ENCODE measurements at regions not wholly inside any gene's neighbourhood (a gene's known extent, or its start where the extent isn't known, plus 50 kb on each side); places are given as distances from the start of the nearest gene placed in this dataset.

DNA sequence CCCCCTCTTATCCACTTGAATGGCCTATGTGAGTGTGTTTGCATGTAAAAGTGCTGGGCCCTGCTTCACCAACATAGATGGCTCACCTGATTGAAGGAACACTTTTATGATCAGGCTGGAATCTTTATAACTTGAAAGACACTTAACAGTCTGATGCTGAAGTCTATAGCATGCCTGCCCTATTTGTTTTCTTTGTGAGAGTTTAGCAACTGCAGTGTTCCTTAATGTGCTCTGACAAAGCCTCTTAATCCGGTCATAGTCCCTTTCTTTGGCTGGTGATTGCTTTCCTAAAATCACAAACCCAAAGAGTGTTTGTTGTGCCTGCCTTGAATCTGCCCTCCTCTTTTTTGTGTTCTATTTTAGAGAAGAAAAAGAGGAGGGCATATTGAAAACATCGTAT, 1382.8 kb upstream of the CELF4 start:
- no peak overlapping the region for H3K4me3 ChIP-seq (ENCODE audit: low read depth, low read length)

DNA sequence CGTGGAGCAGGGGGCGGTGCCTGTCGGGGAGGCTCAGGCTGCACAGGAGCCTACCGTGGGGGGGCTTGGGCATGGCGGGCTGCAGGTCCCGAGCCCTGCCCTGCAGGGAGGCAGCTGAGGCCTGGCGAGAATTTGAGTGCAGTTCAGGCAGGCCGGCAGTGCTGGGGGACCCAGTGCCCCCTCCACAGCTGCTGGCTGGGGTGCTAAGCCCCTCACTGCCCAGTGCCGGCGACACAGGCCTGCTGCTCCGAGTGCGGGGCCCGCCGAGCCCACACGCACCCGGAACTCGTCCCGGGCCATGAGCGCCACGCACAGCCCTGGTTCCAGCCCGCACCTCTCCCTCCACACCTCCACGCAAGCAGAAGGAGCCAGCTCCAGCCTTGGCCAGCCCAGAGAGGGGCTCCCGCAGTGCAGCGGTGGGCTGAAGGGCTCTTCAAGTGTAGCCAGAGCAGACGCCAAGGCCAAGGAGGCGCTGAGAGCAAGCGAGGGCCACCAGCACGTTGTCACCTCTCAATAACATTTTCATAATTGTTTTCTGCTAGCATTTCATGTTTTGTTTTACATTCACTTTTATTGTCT, 1378.9 kb upstream of the CELF4 start:
- H3K4me3 ChIP-seq (ENCODE audit: low read depth, low read length) = no peak overlapping the region

DNA sequence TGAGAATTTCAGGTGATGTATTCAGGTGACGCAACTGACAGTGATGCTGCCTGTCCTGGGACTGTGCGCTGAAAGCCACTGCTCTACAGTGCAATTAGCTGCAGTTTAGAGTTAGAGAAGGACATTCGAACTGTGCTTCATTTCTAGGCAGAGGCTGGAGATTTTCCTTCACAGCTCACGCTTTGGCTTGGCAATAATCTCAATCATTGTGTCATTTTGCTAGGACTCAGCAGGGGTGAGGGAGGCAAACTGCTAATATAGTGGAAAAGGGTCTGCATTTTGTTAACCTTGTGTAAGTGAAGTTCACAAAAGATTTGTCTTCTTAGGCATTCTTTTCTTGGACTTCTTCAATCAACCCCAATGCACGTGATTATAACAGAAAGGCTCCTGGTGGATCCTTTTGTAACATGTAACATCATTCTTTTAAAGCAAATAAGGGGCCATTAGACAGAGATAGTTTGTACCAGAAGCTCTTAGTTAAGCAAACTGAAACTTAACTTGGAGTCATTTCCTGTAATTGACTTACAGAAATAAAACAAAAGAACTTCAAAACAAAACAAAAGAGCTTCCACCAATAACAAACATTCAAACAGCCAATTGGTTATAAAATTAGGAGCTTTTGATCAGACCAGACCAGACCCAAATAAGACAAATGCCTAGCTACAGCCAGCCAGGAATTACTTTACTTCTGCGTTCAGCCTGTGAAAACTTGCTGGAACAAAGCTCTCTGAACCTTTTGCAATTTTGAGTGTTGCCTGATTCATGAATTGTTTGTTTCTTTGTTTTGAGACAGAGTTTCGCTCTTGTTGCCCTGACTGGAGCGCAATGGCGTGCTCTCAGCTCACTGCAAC, 1376.3 kb upstream of the CELF4 start:
- no peak overlapping the region for H3K4me3 ChIP-seq (ENCODE audit: low read depth, low read length)

DNA sequence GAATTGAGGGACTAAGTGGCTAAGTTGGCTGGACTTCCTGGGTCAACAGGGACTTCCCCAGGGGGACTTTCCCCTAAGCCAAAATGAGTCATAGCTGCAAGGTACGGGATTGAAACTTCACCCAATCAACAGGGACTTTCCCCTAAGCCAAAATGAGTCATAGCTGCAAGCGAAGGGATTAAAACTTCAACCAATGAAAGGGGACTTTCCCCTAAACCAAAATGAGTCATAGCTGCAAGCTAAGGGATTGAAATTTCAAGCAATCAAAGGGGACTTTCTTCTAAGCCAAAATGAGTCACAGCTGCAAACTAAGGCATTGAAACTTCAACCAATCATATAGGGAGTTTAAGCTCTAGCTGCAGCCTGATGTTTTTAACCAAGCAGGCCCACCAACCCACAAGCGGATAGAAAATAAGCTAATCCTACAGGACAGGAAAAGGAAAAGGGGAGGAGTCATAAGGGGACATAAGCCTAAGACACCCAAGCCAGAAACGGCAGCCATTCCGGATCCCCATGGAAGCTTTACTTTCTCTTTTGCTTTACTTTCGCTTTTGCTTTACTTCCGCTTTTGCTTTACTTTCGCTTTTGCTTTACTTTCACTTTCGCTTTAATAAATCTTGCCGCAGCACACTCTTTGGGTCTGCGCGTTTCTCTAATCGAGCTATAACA, 1375.4 kb upstream of the CELF4 start:
- no peak overlapping the region for H3K4me3 ChIP-seq (ENCODE audit: low read depth, low read length)

DNA sequence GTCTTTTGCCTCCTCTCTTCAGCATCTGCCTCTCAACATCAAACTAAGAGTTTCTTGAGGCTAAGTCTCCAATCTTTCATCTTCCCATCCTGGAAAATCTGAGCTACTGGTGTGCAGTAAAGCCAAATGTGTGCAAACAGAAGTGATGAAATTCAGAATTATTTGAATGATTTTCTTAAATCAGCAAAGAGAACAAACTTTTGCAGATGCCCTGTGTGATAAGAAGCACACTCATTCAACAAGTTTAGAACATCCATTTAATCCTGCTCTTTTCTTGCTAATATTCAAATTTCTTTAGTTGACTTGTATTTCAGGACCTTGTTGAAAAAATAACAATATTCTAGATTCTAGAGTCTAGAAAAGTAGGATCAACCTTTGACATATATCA, 1374.9 kb upstream of the CELF4 start:
- H3K4me3 ChIP-seq (ENCODE audit: low read depth, low read length) = no peak overlapping the region

DNA sequence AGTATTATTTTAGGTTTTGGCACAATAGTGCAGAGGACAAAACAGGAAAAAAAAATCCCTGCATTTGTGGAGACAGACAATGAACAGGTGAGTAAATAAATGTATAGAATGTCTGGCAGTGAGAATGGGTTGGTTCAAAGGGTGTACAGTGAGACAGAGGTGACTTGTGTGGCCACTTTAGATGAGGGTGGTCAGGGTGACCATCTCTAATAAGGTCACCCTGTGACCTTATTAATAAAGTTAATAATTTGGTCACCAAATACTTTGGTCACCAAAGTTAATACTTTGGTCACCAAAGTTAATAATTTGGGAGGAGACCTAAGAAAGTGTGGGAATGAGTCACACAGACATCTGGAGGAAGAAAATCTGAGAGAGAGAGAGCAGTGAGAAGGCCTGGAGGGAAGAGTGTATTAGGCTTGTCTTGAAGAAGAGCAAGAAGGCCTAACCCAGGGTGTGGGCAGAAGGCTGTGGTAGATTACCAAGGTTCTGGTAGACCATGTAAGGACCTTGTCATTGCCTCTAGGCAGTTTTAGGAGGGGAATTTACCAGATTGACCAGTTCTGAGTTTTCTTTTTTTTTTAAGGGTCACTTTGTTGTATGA, 1368.4 kb upstream of the CELF4 start:
- H3K4me3 ChIP-seq (ENCODE audit: low read depth, low read length) = no peak overlapping the region

DNA sequence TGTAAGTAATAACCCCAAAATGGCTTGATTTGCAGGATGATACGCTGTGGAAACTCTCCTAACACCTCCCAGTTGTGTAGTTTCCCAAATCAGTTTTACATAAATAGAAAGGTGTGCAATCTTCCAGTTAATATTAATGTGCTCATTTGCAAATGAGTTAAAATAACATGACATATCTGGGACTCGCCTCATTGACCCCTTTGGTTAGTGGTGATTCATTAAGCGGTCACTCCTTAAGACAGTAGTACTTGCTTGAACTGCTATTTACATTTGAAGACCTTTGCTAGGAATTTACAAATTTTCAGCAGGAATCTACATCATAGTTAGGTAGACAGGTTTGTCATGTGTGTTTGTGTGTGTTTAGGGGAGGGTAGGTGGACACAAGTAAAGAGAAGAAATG, 1367.7 kb upstream of the CELF4 start:
- no peak overlapping the region for H3K4me3 ChIP-seq (ENCODE audit: low read depth, low read length)

DNA sequence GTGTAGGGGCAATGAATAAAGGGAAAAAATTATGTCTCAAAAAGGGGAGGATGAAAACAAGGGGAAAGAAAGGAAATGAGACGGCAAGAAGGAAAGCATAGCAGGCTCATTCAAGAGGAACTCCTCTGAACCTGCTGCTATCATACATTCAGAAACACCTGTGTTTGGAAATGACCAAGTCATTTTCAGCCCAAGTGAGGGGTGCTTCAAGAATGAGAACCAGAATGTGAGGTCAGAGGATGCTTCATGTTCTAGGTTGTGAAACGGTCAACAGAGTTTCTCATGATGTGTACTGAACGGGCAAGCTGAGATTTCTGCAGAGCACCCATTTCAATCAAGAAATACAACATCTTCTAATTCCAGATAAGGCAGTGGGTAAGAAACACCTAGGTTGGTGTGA, 1367.2 kb upstream of the CELF4 start:
- H3K4me3 ChIP-seq (ENCODE audit: low read depth, low read length) = no peak overlapping the region

DNA sequence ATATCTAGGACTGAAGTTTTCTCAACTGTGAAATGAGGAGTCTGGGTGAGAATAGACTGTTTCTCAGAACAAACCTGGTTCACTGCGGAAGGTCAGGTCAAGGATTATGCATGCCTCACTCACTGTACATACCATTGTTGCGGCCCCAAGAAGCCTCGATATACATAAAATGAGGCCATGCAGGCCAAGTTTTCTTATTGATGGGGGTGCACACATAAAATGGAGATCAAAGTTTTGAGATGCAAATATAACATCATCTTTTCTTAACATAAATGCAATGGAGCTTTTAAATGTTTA, 1366.1 kb upstream of the CELF4 start:
- H3K4me3 ChIP-seq (ENCODE audit: low read depth, low read length) = no peak overlapping the region

DNA sequence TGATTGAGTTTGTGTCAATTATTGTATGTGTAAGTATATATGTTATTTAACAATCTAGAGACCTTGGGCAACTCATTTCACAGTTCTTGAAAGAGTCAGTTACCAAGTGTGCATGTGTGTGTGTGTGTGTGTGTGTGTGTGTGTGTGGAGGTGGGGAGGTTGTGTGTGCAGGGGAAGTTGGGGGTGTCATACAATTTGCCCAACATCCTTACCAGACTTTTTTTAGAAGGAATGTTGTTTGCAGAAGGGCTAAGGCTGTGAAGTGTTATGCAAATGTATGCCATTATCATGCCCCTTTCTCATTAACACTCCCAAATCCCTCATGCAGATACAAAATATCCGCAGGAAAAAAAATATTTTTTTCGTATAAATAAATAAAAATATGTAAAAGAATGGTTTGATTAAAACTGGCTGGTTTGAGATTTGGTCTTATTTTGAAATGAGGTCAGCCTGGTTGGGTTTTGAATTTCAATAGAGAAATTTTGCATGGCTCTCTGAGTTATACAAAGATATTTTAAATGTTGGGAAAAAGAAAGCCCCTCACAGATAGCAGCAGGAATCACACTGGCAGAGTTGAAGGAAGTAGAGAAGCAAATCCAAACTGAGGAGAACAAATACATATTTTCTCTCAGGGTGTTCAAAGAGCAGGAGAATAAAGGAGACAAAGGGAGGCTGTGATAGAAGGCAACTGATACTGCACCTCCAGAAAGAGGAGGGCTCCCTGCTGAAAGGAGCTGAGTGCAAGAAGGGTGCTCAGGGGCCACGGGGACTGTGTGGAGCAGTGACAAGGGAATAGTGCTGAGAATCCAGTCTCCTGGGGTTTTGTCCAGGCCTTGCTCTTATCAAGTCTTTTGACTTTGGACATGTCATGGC, 1365.5 kb upstream of the CELF4 start:
- no peak overlapping the region for H3K4me3 ChIP-seq (ENCODE audit: low read depth, low read length)

DNA sequence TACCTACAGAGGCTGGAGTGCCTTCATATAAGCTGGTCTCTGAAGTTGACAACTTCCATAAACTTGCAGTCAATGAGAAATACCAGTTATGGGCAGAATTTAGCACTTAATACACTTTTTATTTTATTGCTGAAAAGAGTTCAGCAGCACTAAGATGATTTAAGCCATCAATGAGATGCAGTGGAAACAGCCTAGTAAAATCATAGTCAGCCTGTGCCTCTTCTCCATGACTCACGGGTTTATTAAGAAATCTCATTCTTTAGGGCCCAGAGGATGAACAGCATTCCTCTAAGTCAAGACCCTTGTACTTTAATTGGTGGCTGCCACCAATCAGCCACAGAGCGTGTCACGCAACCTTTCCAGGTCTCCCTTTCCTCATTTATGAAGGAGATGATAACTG, 1357.9 kb upstream of the CELF4 start:
- no peak overlapping the region for H3K4me3 ChIP-seq (ENCODE audit: low read depth, low read length)

DNA sequence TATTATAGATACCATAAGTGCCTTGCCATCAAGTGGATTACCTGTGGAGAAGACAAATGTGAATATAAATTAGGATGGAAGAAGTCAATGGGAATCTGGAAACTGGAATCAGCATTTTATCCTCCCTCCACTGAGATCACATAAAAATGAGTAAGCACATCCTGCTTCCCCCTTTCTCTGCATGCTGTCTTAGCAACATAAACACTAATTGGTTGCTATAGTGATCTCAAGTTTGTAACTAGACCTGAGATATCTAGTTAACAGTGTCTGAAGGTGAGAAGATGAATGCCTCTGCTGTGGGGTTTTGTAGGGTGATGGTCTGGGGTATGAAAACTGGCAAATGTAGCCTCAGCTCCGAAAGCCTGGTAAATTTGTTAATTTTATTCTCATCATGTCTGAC, 1357.5 kb upstream of the CELF4 start:
- no peak overlapping the region for H3K4me3 ChIP-seq (ENCODE audit: low read depth, low read length)

DNA sequence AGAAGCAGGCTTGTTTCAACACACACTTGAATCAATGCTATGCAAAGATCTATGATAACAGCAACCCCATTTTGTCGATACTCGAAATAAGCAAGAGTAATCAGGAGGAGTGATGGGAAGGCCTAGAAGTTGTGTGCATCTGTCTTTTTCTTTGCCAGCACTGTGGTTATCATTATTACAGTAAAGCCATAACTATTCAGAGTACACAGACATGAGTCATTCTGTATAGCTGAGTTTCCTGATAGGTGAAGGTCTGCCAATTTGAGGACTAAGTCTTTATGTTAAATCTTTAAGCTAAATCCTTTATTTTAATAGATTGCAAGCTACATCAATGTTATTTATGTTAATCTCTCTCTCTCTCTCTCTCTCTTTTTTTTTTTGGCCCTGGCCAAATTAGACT, 1344.4 kb upstream of the CELF4 start:
- H3K4me3 ChIP-seq (ENCODE audit: low read depth, low read length) = no peak overlapping the region

DNA sequence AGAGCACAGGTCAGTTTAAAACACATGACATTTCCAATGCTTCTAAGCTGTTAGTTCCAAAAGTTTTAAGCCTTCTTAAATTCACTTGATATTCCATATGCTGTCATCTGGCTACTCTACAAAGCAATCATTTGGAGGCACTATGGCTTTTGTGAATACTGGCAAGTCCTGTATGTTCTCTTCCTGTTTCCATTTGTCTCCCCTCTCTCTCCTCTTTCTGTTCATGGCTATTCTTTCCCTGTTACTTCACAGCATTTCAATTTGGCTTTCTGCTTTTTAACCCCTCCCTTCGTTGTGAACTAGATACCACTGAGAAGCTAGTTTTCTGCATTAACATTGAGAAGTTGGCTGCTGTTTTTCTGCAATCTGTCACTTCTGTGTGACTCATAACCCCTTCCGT, 1337.2 kb upstream of the CELF4 start:
- H3K4me3 ChIP-seq (ENCODE audit: low read depth, low read length) = no peak overlapping the region

DNA sequence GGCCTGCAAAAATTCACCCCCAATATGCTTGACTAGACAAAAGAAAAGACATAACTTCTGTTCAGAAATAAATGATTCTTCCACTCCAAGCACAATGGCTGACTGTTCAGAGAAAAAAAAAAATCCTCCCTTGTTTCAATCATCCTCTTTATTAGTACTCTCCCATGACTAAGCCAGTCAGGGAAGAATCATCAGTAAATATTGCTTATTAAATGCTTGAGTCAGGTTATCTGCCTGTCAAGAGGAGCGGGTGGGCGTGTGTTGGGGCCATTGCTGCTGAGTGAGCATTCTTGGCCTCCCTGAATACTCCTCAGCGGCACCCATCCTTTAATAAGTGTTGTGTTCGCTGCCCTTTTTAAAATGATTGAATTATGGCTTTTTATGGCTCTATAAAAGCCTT, 1334.8 kb upstream of the CELF4 start:
- H3K4me3 ChIP-seq (ENCODE audit: low read depth, low read length) = no peak overlapping the region

DNA sequence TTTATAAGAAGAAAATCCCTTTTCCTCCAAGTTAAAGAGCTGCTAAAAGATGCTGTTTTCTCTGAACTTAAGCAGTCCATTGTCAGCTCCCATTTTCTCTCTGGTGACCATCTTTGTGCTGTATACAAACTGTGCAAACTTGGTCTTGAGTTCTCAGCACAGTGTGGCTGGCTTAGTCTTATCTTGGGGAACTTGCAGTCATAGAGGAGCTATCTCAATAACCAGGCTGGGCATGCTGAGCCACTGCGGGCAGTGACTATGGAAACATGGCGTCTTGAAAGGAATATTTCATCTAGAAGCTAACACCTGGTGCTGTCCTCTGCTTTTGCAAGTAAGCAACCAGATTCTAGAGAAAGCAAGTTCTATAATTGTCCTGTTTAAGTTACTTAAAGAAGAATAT, 1334.4 kb upstream of the CELF4 start:
- H3K4me3 ChIP-seq (ENCODE audit: low read depth, low read length) = no peak overlapping the region

DNA sequence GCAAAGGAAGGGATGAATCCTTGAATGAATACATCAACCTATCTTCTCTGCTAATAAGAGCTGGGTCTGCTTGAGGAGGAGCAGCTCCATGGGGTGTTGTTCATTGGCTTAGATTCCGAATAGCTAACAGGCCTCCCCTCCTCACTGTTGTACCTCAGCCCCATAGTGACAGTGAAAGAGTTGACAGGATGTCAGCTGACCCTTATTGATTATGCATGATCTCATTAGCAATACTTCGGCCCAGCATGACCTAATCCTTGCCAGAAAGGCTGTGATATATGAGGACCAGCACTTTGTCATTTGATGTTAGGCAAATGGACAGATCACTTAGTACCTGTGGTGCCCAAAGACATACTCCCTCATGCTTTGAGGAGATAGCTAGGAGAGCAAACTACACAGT, 1333.7 kb upstream of the CELF4 start:
- no peak overlapping the region for H3K4me3 ChIP-seq (ENCODE audit: low read depth, low read length)

DNA sequence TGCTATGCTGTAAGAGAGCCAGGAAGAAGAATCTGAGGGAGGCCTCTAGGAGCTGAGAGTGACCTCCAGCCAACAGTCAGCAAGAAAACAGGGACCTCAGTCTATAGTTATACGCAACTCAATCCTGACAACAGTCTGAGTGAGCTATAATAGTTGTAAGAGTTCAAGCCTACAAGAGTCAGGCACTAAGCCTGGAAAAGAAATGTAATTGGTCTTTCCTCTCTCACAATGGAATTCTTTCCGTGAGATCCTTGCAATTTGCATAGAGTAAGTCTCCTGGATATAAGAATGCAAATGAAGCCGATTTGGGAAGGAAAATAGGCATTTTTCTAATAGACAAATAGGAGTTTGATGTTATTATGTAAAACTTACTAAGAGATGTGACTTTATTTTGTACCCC, 1332.6 kb upstream of the CELF4 start:
- H3K4me3 ChIP-seq (ENCODE audit: low read depth, low read length) = no peak overlapping the region

DNA sequence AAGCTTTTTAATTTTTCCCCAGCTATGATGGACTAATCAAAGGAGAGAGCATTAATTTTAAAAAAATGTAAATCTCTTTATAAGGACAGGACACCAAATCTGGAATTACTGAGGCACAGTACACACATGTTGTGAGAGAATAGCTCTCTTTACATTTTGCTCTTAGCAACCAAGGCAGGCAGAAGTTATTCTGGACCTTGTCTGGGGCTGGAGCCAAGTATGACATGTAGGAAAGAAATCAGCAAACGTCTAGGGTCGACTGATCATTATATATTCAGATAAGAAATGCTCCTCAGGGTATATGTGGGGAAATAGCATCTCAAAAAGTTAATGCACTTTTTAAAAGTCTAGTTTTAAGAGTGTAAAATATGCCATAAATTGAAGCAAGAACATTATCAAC, 1330.0 kb upstream of the CELF4 start:
- no peak overlapping the region for H3K4me3 ChIP-seq (ENCODE audit: low read depth, low read length)

DNA sequence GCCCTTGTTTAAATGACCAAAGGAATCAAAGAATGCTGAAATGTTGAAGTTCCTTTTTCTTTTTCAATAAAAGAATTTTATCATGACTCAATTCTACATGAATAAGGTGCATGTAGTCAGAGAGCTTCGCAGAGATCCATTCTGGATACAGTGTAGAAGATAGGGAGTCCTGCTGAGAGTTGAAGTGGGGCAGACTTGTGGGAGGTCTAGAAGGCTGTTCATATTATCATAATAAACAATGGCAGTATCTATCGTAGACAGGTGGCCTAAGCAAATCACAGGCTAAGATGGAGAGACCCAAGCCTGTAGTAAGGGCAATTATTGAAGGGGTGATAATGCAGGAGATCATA, 1322.0 kb upstream of the CELF4 start:
- H3K4me3 ChIP-seq (ENCODE audit: low read depth, low read length) = no peak overlapping the region
